ENCODE measurements at regions not wholly inside any gene's neighbourhood (a gene's known extent, or its start where the extent isn't known, plus 50 kb on each side); places are given as distances from the start of the nearest gene placed in this dataset.
"Not testable (repeated sequence)": the region's sequence is repeated elsewhere in the genome, so short reads cannot be mapped to it uniquely, and the experiment has no call there.

- H3K27ac Mint-ChIP-seq = no peak overlapping the region
- DNase-seq (ENCODE audit: low spot score) = no peak
- H3K4me3 Mint-ChIP-seq = no peak overlapping the region
- H3K27me3 Mint-ChIP-seq (ENCODE audit: insufficient read depth) = no peaks in the 10 kb centered on the region
- peaks cover 15% of the 10 kb centered on the region for H3K9me3 Mint-ChIP-seq
- no peaks in the 10 kb centered on the region for H3K4me1 Mint-ChIP-seq (ENCODE audit: low read depth)
- no peaks in the 10 kb centered on the region for H3K36me3 Mint-ChIP-seq (ENCODE audit: low read depth)
- intact Hi-C loops (cut with micrococcal nuclease) = no loop called here
Observed at GRCh38 chr2:56806924-56807323, 623.1 kb downstream of the CCDC85A start.

- Mint-ChIP-seq H3K4me3 (no peak overlapping the region), H3K9me3 (peaks cover 15% of the 10 kb centered on the region), H3K36me3 (ENCODE audit: low read depth) (no peaks in the 10 kb centered on the region), H3K4me1 (ENCODE audit: low read depth) (no peaks in the 10 kb centered on the region), H3K27ac (no peak overlapping the region), H3K27me3 (ENCODE audit: insufficient read depth) (no peaks in the 10 kb centered on the region)
- intact Hi-C loops (cut with micrococcal nuclease) = no loop called here
- DNase-seq (ENCODE audit: low spot score) = no peak
Observed at GRCh38 chr2:56807861-56808260, 624.1 kb downstream of the CCDC85A start.

GRCh38 chr2:56811401-56811800, 627.6 kb downstream of the CCDC85A start:
- H3K27ac Mint-ChIP-seq = no peak overlapping the region
- intact Hi-C loops (cut with micrococcal nuclease) = no loop called here
- no peak overlapping the region for H3K4me3 Mint-ChIP-seq
- H3K27me3 Mint-ChIP-seq (ENCODE audit: insufficient read depth) = no peaks in the 10 kb centered on the region
- DNase-seq (ENCODE audit: low spot score) = no peak
- H3K36me3 Mint-ChIP-seq (ENCODE audit: low read depth) = no peaks in the 10 kb centered on the region
- H3K4me1 Mint-ChIP-seq (ENCODE audit: low read depth) = no peaks in the 10 kb centered on the region
- H3K9me3 Mint-ChIP-seq = peaks cover 12% of the 10 kb centered on the region

GRCh38 chr2:56812432-56812831, 628.6 kb downstream of the CCDC85A start:
- H3K36me3 Mint-ChIP-seq (ENCODE audit: low read depth) = no peaks in the 10 kb centered on the region
- H3K27ac Mint-ChIP-seq = no peak overlapping the region
- peaks cover 12% of the 10 kb centered on the region for H3K9me3 Mint-ChIP-seq
- no peak for DNase-seq (ENCODE audit: low spot score)
- no peaks in the 10 kb centered on the region for H3K27me3 Mint-ChIP-seq (ENCODE audit: insufficient read depth)
- H3K4me3 Mint-ChIP-seq = no peak overlapping the region
- H3K4me1 Mint-ChIP-seq (ENCODE audit: low read depth) = no peaks in the 10 kb centered on the region
- intact Hi-C loops (cut with micrococcal nuclease) = no loop called here

- no peaks in the 10 kb centered on the region for H3K27me3 Mint-ChIP-seq (ENCODE audit: insufficient read depth)
- H3K9me3 Mint-ChIP-seq = peaks cover 19% of the 10 kb centered on the region
- H3K4me3 Mint-ChIP-seq = no peak overlapping the region
- no peak overlapping the region for H3K27ac Mint-ChIP-seq
- intact Hi-C loops (cut with micrococcal nuclease) = no loop called here
- H3K36me3 Mint-ChIP-seq (ENCODE audit: low read depth) = no peaks in the 10 kb centered on the region
- H3K4me1 Mint-ChIP-seq (ENCODE audit: low read depth) = no peaks in the 10 kb centered on the region
- DNase-seq (ENCODE audit: low spot score) = no peak
Observed at GRCh38 chr2:56813490-56813889, 629.7 kb downstream of the CCDC85A start.

- no peak for DNase-seq (ENCODE audit: low spot score)
- no peaks in the 10 kb centered on the region for H3K4me1 Mint-ChIP-seq (ENCODE audit: low read depth)
- H3K9me3 Mint-ChIP-seq = peaks cover 26% of the 10 kb centered on the region
- H3K36me3 Mint-ChIP-seq (ENCODE audit: low read depth) = no peaks in the 10 kb centered on the region
- H3K4me3 Mint-ChIP-seq = no peak overlapping the region
- H3K27ac Mint-ChIP-seq = no peak overlapping the region
- intact Hi-C loops (cut with micrococcal nuclease) = no loop called here
- H3K27me3 Mint-ChIP-seq (ENCODE audit: insufficient read depth) = no peaks in the 10 kb centered on the region
Observed at GRCh38 chr2:56816666-56817065, 632.9 kb downstream of the CCDC85A start.

- Mint-ChIP-seq H3K4me1 (ENCODE audit: low read depth) (no peaks in the 10 kb centered on the region), H3K36me3 (ENCODE audit: low read depth) (no peaks in the 10 kb centered on the region), H3K27ac (no peak overlapping the region), H3K4me3 (no peak overlapping the region), H3K27me3 (ENCODE audit: insufficient read depth) (no peaks in the 10 kb centered on the region), H3K9me3 (peaks cover 8% of the 10 kb centered on the region)
- DNase-seq (ENCODE audit: low spot score) = no peak
- intact Hi-C loops (cut with micrococcal nuclease) = no loop called here
Observed at GRCh38 chr2:56831780-56832179, 648.0 kb downstream of the CCDC85A start.

GRCh38 chr2:56834686-56835085, 650.9 kb downstream of the CCDC85A start:
- no peaks in the 10 kb centered on the region for H3K4me1 Mint-ChIP-seq (ENCODE audit: low read depth)
- H3K27ac Mint-ChIP-seq = no peak overlapping the region
- H3K9me3 Mint-ChIP-seq = peaks cover 7% of the 10 kb centered on the region
- no peak for DNase-seq (ENCODE audit: low spot score)
- intact Hi-C loops (cut with micrococcal nuclease) = no loop called here
- H3K36me3 Mint-ChIP-seq (ENCODE audit: low read depth) = no peaks in the 10 kb centered on the region
- H3K4me3 Mint-ChIP-seq = no peak overlapping the region
- H3K27me3 Mint-ChIP-seq (ENCODE audit: insufficient read depth) = no peaks in the 10 kb centered on the region

- H3K27me3 Mint-ChIP-seq (ENCODE audit: insufficient read depth); H3K36me3 Mint-ChIP-seq (ENCODE audit: low read depth); H3K27ac Mint-ChIP-seq; DNase-seq (ENCODE audit: low spot score); intact Hi-C loops (cut with micrococcal nuclease); H3K4me1 Mint-ChIP-seq (ENCODE audit: low read depth); H3K4me3 Mint-ChIP-seq: not testable (repeated sequence)
- peaks cover 13% of the 10 kb centered on the region for H3K9me3 Mint-ChIP-seq
Observed at GRCh38 chr2:56840009-56840408, 656.2 kb downstream of the CCDC85A start.

- H3K4me3 Mint-ChIP-seq = no peak overlapping the region
- H3K27me3 Mint-ChIP-seq (ENCODE audit: insufficient read depth) = no peaks in the 10 kb centered on the region
- H3K4me1 Mint-ChIP-seq (ENCODE audit: low read depth) = no peaks in the 10 kb centered on the region
- no peaks in the 10 kb centered on the region for H3K36me3 Mint-ChIP-seq (ENCODE audit: low read depth)
- intact Hi-C loops (cut with micrococcal nuclease) = no loop called here
- H3K9me3 Mint-ChIP-seq = peaks cover 18% of the 10 kb centered on the region
- DNase-seq (ENCODE audit: low spot score) = no peak
- no peak overlapping the region for H3K27ac Mint-ChIP-seq
Observed at GRCh38 chr2:56860991-56861390, 677.2 kb downstream of the CCDC85A start.

GRCh38 chr2:56871644-56872043, 687.9 kb downstream of the CCDC85A start:
- no peak overlapping the region for H3K4me3 Mint-ChIP-seq
- H3K4me1 Mint-ChIP-seq (ENCODE audit: low read depth) = no peaks in the 10 kb centered on the region
- peaks cover 18% of the 10 kb centered on the region for H3K9me3 Mint-ChIP-seq
- no peak for DNase-seq (ENCODE audit: low spot score)
- intact Hi-C loops (cut with micrococcal nuclease) = no loop called here
- H3K27ac Mint-ChIP-seq = no peak overlapping the region
- no peaks in the 10 kb centered on the region for H3K36me3 Mint-ChIP-seq (ENCODE audit: low read depth)
- H3K27me3 Mint-ChIP-seq (ENCODE audit: insufficient read depth) = no peaks in the 10 kb centered on the region

GRCh38 chr2:56874717-56875116, 690.9 kb downstream of the CCDC85A start:
- H3K36me3 Mint-ChIP-seq (ENCODE audit: low read depth) = no peaks in the 10 kb centered on the region
- no peaks in the 10 kb centered on the region for H3K4me1 Mint-ChIP-seq (ENCODE audit: low read depth)
- peaks cover 13% of the 10 kb centered on the region for H3K9me3 Mint-ChIP-seq
- DNase-seq (ENCODE audit: low spot score) = no peak
- no peak overlapping the region for H3K4me3 Mint-ChIP-seq
- H3K27me3 Mint-ChIP-seq (ENCODE audit: insufficient read depth) = no peaks in the 10 kb centered on the region
- intact Hi-C loops (cut with micrococcal nuclease) = no loop called here
- H3K27ac Mint-ChIP-seq = no peak overlapping the region

GRCh38 chr2:56889738-56890137, 705.9 kb downstream of the CCDC85A start:
- no peak overlapping the region for H3K4me3 Mint-ChIP-seq
- intact Hi-C loops (cut with micrococcal nuclease) = no loop called here
- no peaks in the 10 kb centered on the region for H3K27me3 Mint-ChIP-seq (ENCODE audit: insufficient read depth)
- no peak for DNase-seq (ENCODE audit: low spot score)
- H3K4me1 Mint-ChIP-seq (ENCODE audit: low read depth) = no peaks in the 10 kb centered on the region
- H3K9me3 Mint-ChIP-seq = peaks cover 4% of the 10 kb centered on the region
- no peaks in the 10 kb centered on the region for H3K36me3 Mint-ChIP-seq (ENCODE audit: low read depth)
- H3K27ac Mint-ChIP-seq = no peak overlapping the region

GRCh38 chr2:56892382-56892781, 708.6 kb downstream of the CCDC85A start:
- intact Hi-C loops (cut with micrococcal nuclease) = no loop called here
- Mint-ChIP-seq H3K27ac (no peak overlapping the region), H3K4me1 (ENCODE audit: low read depth) (no peaks in the 10 kb centered on the region), H3K9me3 (peaks cover 4% of the 10 kb centered on the region), H3K36me3 (ENCODE audit: low read depth) (no peaks in the 10 kb centered on the region), H3K27me3 (ENCODE audit: insufficient read depth) (no peaks in the 10 kb centered on the region), H3K4me3 (no peak overlapping the region)
- no peak for DNase-seq (ENCODE audit: low spot score)

Data from activated T-helper 1 cell treated with anti-CD3 and anti-CD28 coated beads, Interleukin-12 subunit alpha, Interleukin-12 subunit beta, Interleukin-2, Interleukin-4 antibody, amounts not matched to agents 30 ng/mL and 10 ng/mL and 1 ng/mL, durations not matched to agents 14 hours and 24 hours and 36 hours (primary cell).